ENCODE measurements at regions not wholly inside any gene's neighbourhood (a gene's known extent, or its start where the extent isn't known, plus 50 kb on each side); places are given as distances from the start of the nearest gene placed in this dataset.
A peak's percentile ranks its signal among the peaks of the same experiment; 100 is the strongest.
"Not testable (repeated sequence)": the region's sequence is repeated elsewhere in the genome, so short reads cannot be mapped to it uniquely, and the experiment has no call there.

GRCh38 chr7:21330462-21331178 lies 97.3 kb upstream of the SP4 start:
- no peak for DNase-seq

- no peak for DNase-seq
Observed at GRCh38 chr7:21334906-21335305, 93.0 kb upstream of the SP4 start.

GRCh38 chr7:21336743-21337142 lies 91.1 kb upstream of the SP4 start:
- no peak for DNase-seq

- no peak for DNase-seq
Observed at GRCh38 chr7:21338728-21339164, 89.1 kb upstream of the SP4 start.

GRCh38 chr7:21344900-21345299 lies 83.0 kb upstream of the SP4 start:
- DNase-seq, result not testable (repeated sequence)

GRCh38 chr7:21345361-21345760 lies 82.5 kb upstream of the SP4 start:
- DNase-seq, result no peak

GRCh38 chr7:21346297-21346696 lies 81.6 kb upstream of the SP4 start:
- no peak for DNase-seq

- DNase-seq, result no peak
Observed at GRCh38 chr7:21352540-21353387, 75.1 kb upstream of the SP4 start.

GRCh38 chr7:21353388-21353780 lies 74.5 kb upstream of the SP4 start:
- DNase-seq, result no peak

- no peak for DNase-seq
Observed at GRCh38 chr7:21354284-21354683, 73.6 kb upstream of the SP4 start.

GRCh38 chr7:21355406-21355874 lies 72.4 kb upstream of the SP4 start:
- DNase-seq, result no peak

GRCh38 chr7:21356616-21357015 lies 71.3 kb upstream of the SP4 start:
- DNase-seq, result no peak

- DNase-seq, result no peak
Observed at GRCh38 chr7:21357151-21358097, 70.5 kb upstream of the SP4 start.

- no peak for DNase-seq
Observed at GRCh38 chr7:21358648-21359047, 69.2 kb upstream of the SP4 start.

GRCh38 chr7:21359163-21359562 lies 68.7 kb upstream of the SP4 start:
- no peak for DNase-seq

- no peak for DNase-seq
Observed at GRCh38 chr7:21361413-21362125, 66.3 kb upstream of the SP4 start.

- no peak for DNase-seq
Observed at GRCh38 chr7:21364801-21365271, 63.0 kb upstream of the SP4 start.

- peak; percentile 62 for DNase-seq
Observed at GRCh38 chr7:21365866-21366624, 61.8 kb upstream of the SP4 start.

GRCh38 chr7:21367081-21367480 lies 60.8 kb upstream of the SP4 start:
- DNase-seq, result peak; percentile 50

- no peak for DNase-seq
Observed at GRCh38 chr7:21367537-21367936, 60.3 kb upstream of the SP4 start.

- peak; percentile 24 for DNase-seq
Observed at GRCh38 chr7:21368317-21368716, 59.6 kb upstream of the SP4 start.

Data from NCI-H1105 (cell line).